HCT116 (cell line): ENCODE measurements at regions not wholly inside any gene's neighbourhood (a gene's known extent, or its start where the extent isn't known, plus 50 kb on each side); places are given as distances from the start of the nearest gene placed in this dataset.

ENCODE experiments used
- ATAC-seq: fragments of 200-7000 bp; cut with Tn5 transposase; 2 replicates; pipeline ENCODE4 v1.9.1; 2020; ENCODE audit warnings: mild to moderate bottlenecking, moderate library complexity
- BruUV-seq: library from RNA; stranded (reverse); fragments of 400-500 nt; replicated peaks from 2 replicates; lab custom pipeline; 2021; lab: Mats Ljungman, UMichigan
- CTCF ChIA-PET: fragments of 300-600 bp; sonication (Branson Sonifier 250); formaldehyde crosslinking; loops from one replicate; lab custom pipeline; 2021; ENCODE audit warnings: antibody characterized with exemption; lab: Charles Lee
- POLR2A ChIA-PET: fragments of 300-600, 350-600 bp; sonication (Branson Sonifier 250); formaldehyde crosslinking; loops from one replicate; lab custom pipeline; 2021; ENCODE audit warnings: antibody characterized with exemption; lab: Charles Lee
- RAD21 ChIA-PET, 2 experiments: fragments of 300-600 bp; sonication (Branson Sonifier 250); formaldehyde crosslinking; loops; one replicate each; lab custom pipeline; 2023; ENCODE audit warnings: low total read pairs in 2 of 2; ENCODE audit not compliant: uncharacterized antibody in 2 of 2, unreplicated experiment in 2 of 2, low non-redundant PET in 1 of 2; lab: Charles Lee
- DNase-seq: peaks from one replicate; pipeline ENCODE4 v3.0.0-alpha.2; 2010; ENCODE audit warnings: low read depth, low spot score
- H2AFZ ChIP-seq: fragments of 200-600 bp; shearing (Covaris generic), sonication (generic); 2 replicates; pipeline ENCODE4 v1.6.1; 2017; ENCODE audit warnings: low read depth, mixed run types, mixed read lengths, antibody characterized with exemption, low read length; ENCODE audit not compliant: poor library complexity, severe bottlenecking
- H3K27ac ChIP-seq: 2 replicates; pipeline ENCODE4 v1.5.1; 2012; ENCODE audit warnings: low read depth, low read length
- H3K27me3 ChIP-seq: fragments of 200-600 bp; sonication (generic); 2 replicates; pipeline ENCODE4 v1.6.1; 2016; ENCODE audit warnings: mixed run types, low read length, mixed read lengths; ENCODE audit not compliant: insufficient read depth
- H3K36me3 ChIP-seq, 2 experiments: fragments of 200-500 bp in 1 of 2; fragments of 200-600 bp in 1 of 2; sonication (Bioruptor generic) in 1 of 2; sonication (generic) in 1 of 2; 2 replicates each; pipeline versions ENCODE4 v1.5.1 to v1.6.1; 2014 to 2016; ENCODE audit warnings: low read length in 2 of 2, inconsistent platforms in 1 of 2, mixed read lengths in 1 of 2, mixed run types in 1 of 2; ENCODE audit not compliant: insufficient read depth in 2 of 2, control insufficient read depth in 1 of 2
- H3K4me1 ChIP-seq, 2 experiments: fragments of 200-600 bp in 1 of 2; sonication (generic) in 1 of 2; 2 replicates each; pipeline versions ENCODE4 v1.5.1 to v1.6.1; 2012 to 2017; ENCODE audit warnings: low read length in 2 of 2, inconsistent platforms in 1 of 2, mild to moderate bottlenecking in 1 of 2, mixed read lengths in 1 of 2, mixed run types in 1 of 2, moderate library complexity in 1 of 2; ENCODE audit not compliant: insufficient read depth in 2 of 2, control insufficient read depth in 1 of 2
- H3K4me2 ChIP-seq: fragments of 200-600 bp; sonication (generic); 2 replicates; pipeline ENCODE4 v1.6.1; 2017; ENCODE audit warnings: mixed run types, low read length, mixed read lengths
- H3K4me3 ChIP-seq, 2 experiments: fragments of 200-600 bp in 1 of 2; sonication (generic) in 1 of 2; replicated peaks in 1 of 2; 2 replicates each; pipeline ENCODE4 v1.5.1; 2011 to 2016; ENCODE audit warnings: low read length in 2 of 2, control low read depth in 1 of 2, low read depth in 1 of 2, mild to moderate bottlenecking in 1 of 2, mixed read lengths in 1 of 2, mixed run types in 1 of 2
- H3K79me2 ChIP-seq: fragments of 200-600 bp; sonication (generic); 2 replicates; pipeline ENCODE4 v1.6.1; 2017; ENCODE audit warnings: mild to moderate bottlenecking, mixed run types, low read length, moderate library complexity, mixed read lengths; ENCODE audit not compliant: insufficient read depth
- H3K9ac ChIP-seq: fragments of 200-600 bp; sonication (generic); 2 replicates; pipeline ENCODE4 v1.6.1; 2016; ENCODE audit warnings: low read length, mixed read lengths
- H3K9me2 ChIP-seq: fragments of 200-600 bp; sonication (generic), shearing (Covaris generic); 2 replicates; pipeline ENCODE4 v1.6.1; 2017; ENCODE audit warnings: mixed run types, mild to moderate bottlenecking, moderate library complexity; ENCODE audit not compliant: insufficient read depth
- H3K9me3 ChIP-seq, 2 experiments: fragments of 200-500 bp in 1 of 2; fragments of 200-600 bp in 1 of 2; sonication (Bioruptor generic) in 1 of 2; sonication (generic) in 1 of 2; 2 replicates each; pipeline ENCODE4 v1.6.1; 2014 to 2017; ENCODE audit warnings: low read length in 2 of 2, mixed read lengths in 2 of 2, inconsistent platforms in 1 of 2, low read depth in 1 of 2, mild to moderate bottlenecking in 1 of 2, mixed run types in 1 of 2, moderate library complexity in 1 of 2; ENCODE audit not compliant: control insufficient read depth in 1 of 2, insufficient read depth in 1 of 2
- H4K20me1 ChIP-seq: fragments of 200-600 bp; sonication (generic), shearing (Covaris generic); 2 replicates; pipeline ENCODE4 v1.6.1; 2017; ENCODE audit warnings: mixed run types, mild to moderate bottlenecking, moderate library complexity; ENCODE audit not compliant: insufficient read depth
- CBX3 ChIP-seq: IDR thresholded peaks from 2 replicates; pipeline ENCODE4 v1.6.1; 2012; ENCODE audit warnings: low read depth
- CEBPB ChIP-seq: IDR thresholded peaks from 2 replicates; pipeline ENCODE4 v1.6.1; 2012; ENCODE audit warnings: low read depth
- ELF1 ChIP-seq: IDR thresholded peaks from 2 replicates; pipeline ENCODE4 v1.6.1; 2012; ENCODE audit warnings: low read depth, borderline replicate concordance
- FOSL1 ChIP-seq: IDR thresholded peaks from 2 replicates; pipeline ENCODE4 v1.6.1; 2012; ENCODE audit warnings: low read depth
- JUND ChIP-seq: IDR thresholded peaks from 2 replicates; pipeline ENCODE4 v1.6.1; 2012
- RAD21 ChIP-seq: IDR thresholded peaks from 2 replicates; pipeline ENCODE4 v1.6.1; 2012; ENCODE audit warnings: low read depth, mild to moderate bottlenecking
- SIN3A ChIP-seq: IDR thresholded peaks from 2 replicates; pipeline ENCODE4 v1.6.1; 2012; ENCODE audit warnings: low read depth
- SP1 ChIP-seq: IDR thresholded peaks from 2 replicates; pipeline ENCODE4 v1.6.1; 2012; ENCODE audit warnings: low read depth
- SRF ChIP-seq: IDR thresholded peaks from 2 replicates; pipeline ENCODE4 v1.6.1; 2012; ENCODE audit warnings: low read depth
- TCF7L2 ChIP-seq: IDR thresholded peaks from 2 replicates; pipeline ENCODE4 v1.7.0; 2011; ENCODE audit warnings: borderline replicate concordance, inconsistent platforms; ENCODE audit not compliant: insufficient read depth, insufficient read length; ENCODE audit errors: extremely low read depth
- ZFX ChIP-seq: fragments of 450-650 bp; IDR thresholded peaks from 2 replicates; pipeline ENCODE4 v1.6.1; 2017
- intact Hi-C: fragments of 100-400 bp; cut with micrococcal nuclease; formaldehyde crosslinking; loops from 2 replicates; pipeline ENCODE4 v1.10.0; 2022
- TF ChIP-seq, protein P1 (sequence below): IDR thresholded peaks from 2 replicates; pipeline ENCODE4 v1.6.1; 2011; ENCODE audit warnings: mild to moderate bottlenecking, low read length, moderate library complexity; ENCODE audit not compliant: insufficient replicate concordance; ENCODE audit errors: extremely low read depth
- TF ChIP-seq, protein P2 (sequence below), 3 experiments: fragments of 200-600 bp in 1 of 3; sonication (generic) in 1 of 3; IDR thresholded peaks in 2 of 3; conservative IDR thresholded peaks in 1 of 3; 2 replicates each; pipeline ENCODE4 v1.5.1; 2012 to 2017; ENCODE audit warnings: low read depth in 2 of 3, low read length in 2 of 3, antibody characterized with exemption in 1 of 3, borderline replicate concordance in 1 of 3, control low read depth in 1 of 3, mild to moderate bottlenecking in 1 of 3, mixed read lengths in 1 of 3, mixed run types in 1 of 3, moderate library complexity in 1 of 3; ENCODE audit not compliant: insufficient read depth in 1 of 3

DNA sequence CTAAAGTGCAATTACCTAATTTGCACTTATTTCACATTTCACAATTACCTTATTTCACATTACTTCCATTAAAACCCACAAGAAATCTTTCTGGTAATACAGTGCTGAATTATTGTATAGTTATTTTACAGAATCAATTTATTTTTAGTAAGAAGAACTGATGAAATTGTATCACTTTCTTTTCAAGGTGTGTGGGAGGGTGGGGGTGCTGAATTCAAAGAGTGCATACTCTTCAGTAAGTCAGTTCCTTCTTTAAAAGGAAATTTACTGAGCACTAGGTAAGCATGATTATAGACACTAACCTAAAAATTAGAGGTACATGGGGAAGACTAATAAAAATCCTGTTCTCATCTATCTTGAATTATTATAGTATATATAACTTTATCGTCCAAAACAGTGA lies 731.6 kb upstream of the ADGRL4 start:
- Histone ChIP-seq H3K79me2 (no peaks in the 10 kb centered on the region), H3K9me2 (no peaks in the 10 kb centered on the region), H3K36me3 (no peaks in the 10 kb centered on the region), H4K20me1 (no peaks in the 10 kb centered on the region), H3K4me3 (no peak overlapping the region)
- ATAC-seq (no peak), DNase-seq (no peak)
- TF ChIP-seq SIN3A (no peak), CEBPB (no peak), ELF1 (no peak), ZFX (no peak), RAD21 (no peak), CBX3 (no peak), SRF (no peak), FOSL1 (no peak), JUND (no peak), TCF7L2 (no peak), SP1 (no peak)
- TF ChIP-seq, protein P1, sequence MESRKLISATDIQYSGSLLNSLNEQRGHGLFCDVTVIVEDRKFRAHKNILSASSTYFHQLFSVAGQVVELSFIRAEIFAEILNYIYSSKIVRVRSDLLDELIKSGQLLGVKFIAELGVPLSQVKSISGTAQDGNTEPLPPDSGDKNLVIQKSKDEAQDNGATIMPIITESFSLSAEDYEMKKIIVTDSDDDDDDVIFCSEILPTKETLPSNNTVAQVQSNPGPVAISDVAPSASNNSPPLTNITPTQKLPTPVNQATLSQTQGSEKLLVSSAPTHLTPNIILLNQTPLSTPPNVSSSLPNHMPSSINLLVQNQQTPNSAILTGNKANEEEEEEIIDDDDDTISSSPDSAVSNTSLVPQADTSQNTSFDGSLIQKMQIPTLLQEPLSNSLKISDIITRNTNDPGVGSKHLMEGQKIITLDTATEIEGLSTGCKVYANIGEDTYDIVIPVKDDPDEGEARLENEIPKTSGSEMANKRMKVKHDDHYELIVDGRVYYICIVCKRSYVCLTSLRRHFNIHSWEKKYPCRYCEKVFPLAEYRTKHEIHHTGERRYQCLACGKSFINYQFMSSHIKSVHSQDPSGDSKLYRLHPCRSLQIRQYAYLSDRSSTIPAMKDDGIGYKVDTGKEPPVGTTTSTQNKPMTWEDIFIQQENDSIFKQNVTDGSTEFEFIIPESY = no peak
- TF ChIP-seq, protein P2, sequence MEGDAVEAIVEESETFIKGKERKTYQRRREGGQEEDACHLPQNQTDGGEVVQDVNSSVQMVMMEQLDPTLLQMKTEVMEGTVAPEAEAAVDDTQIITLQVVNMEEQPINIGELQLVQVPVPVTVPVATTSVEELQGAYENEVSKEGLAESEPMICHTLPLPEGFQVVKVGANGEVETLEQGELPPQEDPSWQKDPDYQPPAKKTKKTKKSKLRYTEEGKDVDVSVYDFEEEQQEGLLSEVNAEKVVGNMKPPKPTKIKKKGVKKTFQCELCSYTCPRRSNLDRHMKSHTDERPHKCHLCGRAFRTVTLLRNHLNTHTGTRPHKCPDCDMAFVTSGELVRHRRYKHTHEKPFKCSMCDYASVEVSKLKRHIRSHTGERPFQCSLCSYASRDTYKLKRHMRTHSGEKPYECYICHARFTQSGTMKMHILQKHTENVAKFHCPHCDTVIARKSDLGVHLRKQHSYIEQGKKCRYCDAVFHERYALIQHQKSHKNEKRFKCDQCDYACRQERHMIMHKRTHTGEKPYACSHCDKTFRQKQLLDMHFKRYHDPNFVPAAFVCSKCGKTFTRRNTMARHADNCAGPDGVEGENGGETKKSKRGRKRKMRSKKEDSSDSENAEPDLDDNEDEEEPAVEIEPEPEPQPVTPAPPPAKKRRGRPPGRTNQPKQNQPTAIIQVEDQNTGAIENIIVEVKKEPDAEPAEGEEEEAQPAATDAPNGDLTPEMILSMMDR (IDR thresholded peaks at IDR 0.05 in 2 of 3, conservative IDR thresholded peaks at IDR 0.05 in 1 of 3; ENCODE audit: borderline replicate concordance in 1 of 3, insufficient read depth in 1 of 3, low read depth in 2 of 3, low read length in 2 of 3) = no peak
- TF ChIP-seq, all 23 proteins: peak for 0
- no peak overlapping the region for H3K4me2 ChIP-seq
- ChIA-PET RAD21 (no interaction called here), POLR2A (no interaction called here), CTCF (no interaction called here)
- no TSS peak for BruUV-seq
- no peaks in the 10 kb centered on the region for H3K4me1 ChIP-seq
- H3K27ac ChIP-seq = no peak overlapping the region
- no peak overlapping the region for H3K9ac ChIP-seq
- H3K27me3 ChIP-seq = no peaks in the 10 kb centered on the region
- no peaks in the 10 kb centered on the region for H3K9me3 ChIP-seq
- intact Hi-C loops = no loop called here
- H2AFZ ChIP-seq = no peak overlapping the region
